A172 (cell line): ENCODE measurements at regions not wholly inside any gene's neighbourhood (a gene's known extent, or its start where the extent isn't known, plus 50 kb on each side); places are given as distances from the start of the nearest gene placed in this dataset.
"Not testable (repeated sequence)": the region's sequence is repeated elsewhere in the genome, so short reads cannot be mapped to it uniquely, and the experiment has no call there.

Experiments
- DNase-seq: peaks from one replicate; pipeline ENCODE4 v3.0.0-alpha.2; 2015; ENCODE audit warnings: low spot score

- DNase-seq: no peak
These were observed 342.8 kb downstream of the FBXW7 start for GRCh38 chr4:152193059-152193458.

GRCh38 chr4:152190907-152191306 is 345.0 kb downstream of the FBXW7 start:
- no peak for DNase-seq

GRCh38 chr4:152189451-152190179 is 346.3 kb downstream of the FBXW7 start:
- no peak for DNase-seq

- DNase-seq: no peak
These were observed 347.1 kb downstream of the FBXW7 start for GRCh38 chr4:152188801-152189200.

GRCh38 chr4:152187693-152188092 is 348.2 kb downstream of the FBXW7 start:
- no peak for DNase-seq

- no peak for DNase-seq
These were observed 349.9 kb downstream of the FBXW7 start for GRCh38 chr4:152185786-152186550.

- DNase-seq: no peak
These were observed 354.7 kb downstream of the FBXW7 start for GRCh38 chr4:152181150-152181549.

- DNase-seq: no peak
These were observed 355.5 kb downstream of the FBXW7 start for GRCh38 chr4:152180369-152180768.

- DNase-seq: not testable (repeated sequence)
These were observed 358.4 kb downstream of the FBXW7 start for GRCh38 chr4:152177538-152177937.

- DNase-seq: no peak
These were observed 359.2 kb downstream of the FBXW7 start for GRCh38 chr4:152176627-152177214.

- no peak for DNase-seq
These were observed 360.3 kb downstream of the FBXW7 start for GRCh38 chr4:152175586-152175985.

- no peak for DNase-seq
These were observed 363.7 kb downstream of the FBXW7 start for GRCh38 chr4:152172146-152172545.

- DNase-seq: no peak
These were observed 364.3 kb downstream of the FBXW7 start for GRCh38 chr4:152171556-152171955.

GRCh38 chr4:152169683-152170082 is 366.2 kb downstream of the FBXW7 start:
- DNase-seq: no peak

- no peak for DNase-seq
These were observed 366.8 kb downstream of the FBXW7 start for GRCh38 chr4:152168987-152169616.

- DNase-seq: no peak
These were observed 369.3 kb downstream of the FBXW7 start for GRCh38 chr4:152166567-152166966.

GRCh38 chr4:152165846-152166245 is 370.0 kb downstream of the FBXW7 start:
- DNase-seq: no peak

- no peak for DNase-seq
These were observed 370.7 kb downstream of the FBXW7 start for GRCh38 chr4:152165146-152165545.

GRCh38 chr4:152164561-152164960 is 371.3 kb downstream of the FBXW7 start:
- no peak for DNase-seq

- DNase-seq: peak; percentile 23
These were observed 373.6 kb downstream of the FBXW7 start for GRCh38 chr4:152162331-152162697.

- peak; percentile 33 for DNase-seq
These were observed 374.1 kb downstream of the FBXW7 start for GRCh38 chr4:152161676-152162330.

- no peak for DNase-seq
These were observed 375.6 kb downstream of the FBXW7 start for GRCh38 chr4:152160225-152160800.
